ENCODE measurements at regions not wholly inside any gene's neighbourhood (a gene's known extent, or its start where the extent isn't known, plus 50 kb on each side); places are given as distances from the start of the nearest gene placed in this dataset.
"Not testable (repeated sequence)": the region's sequence is repeated elsewhere in the genome, so short reads cannot be mapped to it uniquely, and the experiment has no call there.

GRCh38 chr10:108090476-108091215 lies 926.1 kb upstream of the SORCS1 start:
- no peak for DNase-seq (ENCODE audit: low read depth)

DNA sequence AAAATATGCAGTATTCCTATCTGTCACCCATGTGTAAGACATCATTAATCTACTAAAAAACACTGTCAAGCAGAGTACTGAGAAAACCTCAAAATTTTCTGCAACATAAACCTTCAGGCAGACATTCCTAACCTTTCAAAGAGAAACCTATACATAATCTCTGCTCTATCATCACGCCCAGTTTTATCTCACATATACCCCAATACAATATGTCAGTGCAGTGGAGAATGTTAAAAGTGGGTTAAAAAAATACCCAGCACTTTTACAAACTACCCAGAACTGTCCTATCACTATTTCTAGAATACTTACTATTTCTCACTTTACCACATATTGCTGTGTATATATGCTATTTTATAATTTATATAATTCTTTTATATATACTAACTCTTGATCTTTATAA lies 922.0 kb upstream of the SORCS1 start:
- DNase-seq (ENCODE audit: low read depth) = no peak

DNA sequence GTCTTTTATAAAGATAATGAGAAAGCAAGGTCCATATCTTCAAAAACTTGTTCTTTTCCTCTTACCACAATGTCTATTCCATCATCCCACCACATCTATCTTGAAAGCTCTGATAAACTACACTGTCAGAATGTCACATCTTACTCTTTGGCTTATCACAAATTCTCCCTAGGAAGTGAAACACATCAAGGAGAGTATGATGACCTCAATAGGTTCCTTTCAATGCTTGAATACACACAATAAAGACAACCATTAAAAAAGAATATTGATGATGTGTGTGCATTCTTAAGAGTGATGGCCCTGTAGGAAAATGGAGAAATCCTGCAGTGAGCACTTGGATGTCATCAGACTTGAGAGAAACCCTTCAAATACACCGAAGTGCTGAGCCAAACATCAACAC lies 918.1 kb upstream of the SORCS1 start:
- no peak for DNase-seq (ENCODE audit: low read depth)

GRCh38 chr10:108078263-108078662 lies 913.8 kb upstream of the SORCS1 start:
- no peak for DNase-seq (ENCODE audit: low read depth)

GRCh38 chr10:108072466-108072865 lies 908.0 kb upstream of the SORCS1 start:
- no peak for DNase-seq (ENCODE audit: low read depth)

- no peak for DNase-seq (ENCODE audit: low read depth)
Observed at GRCh38 chr10:108070789-108071188, 906.3 kb upstream of the SORCS1 start.

- DNase-seq (ENCODE audit: low read depth) = no peak
Observed at GRCh38 chr10:108069096-108069495, 904.6 kb upstream of the SORCS1 start.

GRCh38 chr10:108064746-108065260 lies 900.3 kb upstream of the SORCS1 start:
- no peak for DNase-seq (ENCODE audit: low read depth)

GRCh38 chr10:108060246-108060645 lies 895.7 kb upstream of the SORCS1 start:
- DNase-seq (ENCODE audit: low read depth) = no peak

GRCh38 chr10:108055506-108055905 lies 891.0 kb upstream of the SORCS1 start:
- no peak for DNase-seq (ENCODE audit: low read depth)

DNA sequence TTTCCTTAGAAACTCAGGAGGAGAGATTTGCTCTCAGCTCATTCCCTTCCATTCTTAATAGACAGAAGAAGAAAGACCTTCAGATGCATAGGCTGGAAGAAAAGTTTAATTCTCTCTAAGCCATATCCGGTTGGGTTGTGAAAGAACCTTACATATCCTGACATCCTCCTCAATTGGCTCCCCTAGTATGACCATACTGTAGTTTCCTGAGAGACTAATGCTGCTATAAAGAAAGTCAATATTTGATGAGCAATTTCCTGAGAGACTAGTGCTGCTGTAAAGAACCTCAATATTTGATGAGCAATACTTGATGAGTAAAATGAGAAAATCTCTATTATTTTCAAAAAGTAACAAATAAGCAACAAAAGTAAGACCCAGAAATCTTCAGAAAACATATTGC lies 888.5 kb upstream of the SORCS1 start:
- no peak for DNase-seq (ENCODE audit: low read depth)

DNA sequence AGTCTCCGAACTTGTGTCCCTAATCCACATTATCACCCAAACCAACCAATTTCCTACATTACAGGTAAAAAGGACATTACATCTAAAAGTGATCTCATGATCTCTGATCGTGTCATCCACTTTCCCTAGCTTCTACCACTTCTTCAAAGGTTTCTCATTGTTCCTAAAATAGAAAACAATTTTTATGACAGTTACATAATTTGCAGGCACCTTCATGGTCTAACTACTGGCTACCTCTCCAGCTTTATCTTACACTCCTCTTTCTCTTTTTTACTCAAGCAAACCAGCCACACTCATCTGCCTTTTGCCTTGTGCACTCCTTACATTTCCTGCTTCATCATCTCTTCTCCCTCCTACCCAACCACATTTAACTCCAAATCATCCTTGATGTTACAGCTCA lies 886.7 kb upstream of the SORCS1 start:
- DNase-seq (ENCODE audit: low read depth) = no peak

DNA sequence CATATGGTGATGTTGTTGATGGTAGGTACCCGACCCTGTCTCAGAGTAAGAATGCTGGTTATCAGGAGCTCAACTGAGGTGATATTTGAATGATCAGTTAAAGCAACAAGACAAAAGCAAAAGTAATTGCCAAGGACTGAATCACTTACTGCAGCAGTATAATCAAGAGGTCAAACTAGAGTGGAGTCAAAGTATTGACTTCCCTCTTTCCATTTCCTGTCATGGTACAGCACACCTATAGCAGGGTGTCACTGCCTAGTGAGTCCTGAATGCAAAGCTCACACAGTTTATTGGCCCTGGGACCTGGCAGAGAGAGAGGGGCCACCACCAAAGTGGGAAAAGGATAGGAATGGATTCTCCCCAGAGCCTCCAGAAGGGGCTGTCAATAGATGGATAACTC lies 886.1 kb upstream of the SORCS1 start:
- no peak for DNase-seq (ENCODE audit: low read depth)

GRCh38 chr10:108049668-108050067 lies 885.2 kb upstream of the SORCS1 start:
- DNase-seq (ENCODE audit: low read depth) = no peak

- DNase-seq (ENCODE audit: low read depth) = no peak
Observed at GRCh38 chr10:108048898-108049297, 884.4 kb upstream of the SORCS1 start.

DNA sequence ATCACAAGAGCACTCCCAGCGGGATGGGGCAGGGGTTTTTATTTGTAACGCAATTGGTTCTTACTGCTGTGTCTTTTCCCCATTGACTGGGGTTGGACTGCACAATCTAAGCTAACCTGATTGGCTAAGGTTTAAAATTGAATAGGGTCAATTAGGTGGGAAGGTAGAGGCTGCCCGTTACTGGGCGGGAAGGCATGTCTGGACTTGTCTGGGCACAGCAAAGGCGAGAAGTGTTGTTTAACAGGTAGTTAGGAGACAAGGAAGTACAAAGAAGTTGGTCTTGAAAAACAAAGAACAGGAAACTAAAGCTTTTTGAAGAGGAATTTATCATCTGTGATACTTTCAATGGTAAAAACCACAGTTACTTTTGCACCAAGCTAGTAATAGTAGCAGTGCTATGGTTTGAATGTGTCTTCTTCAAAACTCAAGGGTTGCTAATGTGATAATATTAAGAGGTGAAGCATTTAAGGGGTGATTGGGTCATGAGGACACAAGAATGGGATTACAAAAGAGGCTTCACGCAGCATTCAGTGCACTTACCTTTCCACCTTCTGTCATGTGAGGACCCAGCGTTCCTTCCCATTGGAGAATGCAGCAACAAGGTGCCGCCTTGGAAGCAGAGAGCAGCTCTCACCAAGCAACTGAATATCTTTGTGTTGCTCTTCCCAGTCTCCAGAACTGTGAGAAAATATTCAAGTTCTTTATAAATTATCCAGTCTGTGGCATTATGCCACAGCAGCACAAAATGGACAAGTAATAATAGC lies 875.5 kb upstream of the SORCS1 start:
- no peak for DNase-seq (ENCODE audit: low read depth)

DNA sequence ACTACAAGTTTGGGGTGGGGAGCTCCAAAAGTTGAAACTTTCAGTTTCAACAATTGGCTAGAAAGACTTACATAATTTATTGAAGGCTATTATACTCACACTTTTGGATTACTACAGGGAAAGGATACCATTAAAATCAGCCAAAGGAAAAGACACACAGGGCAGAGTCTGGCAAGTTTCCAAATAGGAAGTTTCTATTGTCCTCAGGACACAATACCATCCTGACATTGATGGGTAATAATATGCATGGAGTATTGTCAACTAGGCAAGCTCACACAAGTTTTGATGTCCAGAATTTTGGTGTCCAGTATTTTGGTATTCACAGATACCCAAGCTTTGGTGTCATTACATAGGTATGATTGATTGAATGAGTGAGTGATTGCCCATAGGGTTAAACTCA lies 872.6 kb upstream of the SORCS1 start:
- DNase-seq (ENCODE audit: low read depth) = no peak

DNA sequence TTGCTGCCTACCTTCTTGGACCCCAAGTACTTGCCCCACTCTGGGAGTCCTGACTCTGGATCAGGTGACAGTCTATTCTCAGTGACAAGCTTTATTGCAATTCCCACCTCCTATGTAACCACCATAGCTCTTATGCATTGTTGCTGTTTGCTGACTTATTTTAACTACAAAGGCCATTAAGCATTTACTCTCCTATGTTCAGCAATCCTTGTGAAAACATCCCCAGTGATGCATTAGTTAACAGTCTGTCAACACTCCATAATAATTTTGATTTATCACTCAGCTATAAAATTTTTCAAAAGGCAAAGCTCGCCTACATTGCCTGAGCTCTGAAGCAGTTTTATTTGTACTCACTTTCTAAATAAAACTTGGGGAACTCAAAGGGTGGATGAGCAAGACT lies 871.8 kb upstream of the SORCS1 start:
- DNase-seq (ENCODE audit: low read depth) = no peak

DNA sequence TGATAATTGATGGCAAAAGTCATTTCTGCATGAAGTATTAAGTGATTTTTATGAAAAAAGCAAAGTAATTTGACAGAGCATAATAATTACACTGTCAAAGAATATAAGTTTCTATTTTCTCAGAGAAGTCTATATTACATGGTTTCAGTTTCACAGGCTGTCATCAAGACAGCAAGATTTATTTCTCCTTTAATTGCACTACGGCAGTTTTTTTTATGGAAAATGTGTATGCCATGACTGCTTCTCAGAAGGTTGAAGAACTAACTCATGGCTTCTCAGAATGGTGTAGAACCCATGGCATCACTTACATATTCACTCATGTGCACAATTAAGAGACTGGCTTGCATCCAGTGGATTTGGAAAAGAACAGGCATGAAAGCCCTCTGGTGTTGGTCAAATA lies 870.3 kb upstream of the SORCS1 start:
- DNase-seq (ENCODE audit: low read depth) = no peak

DNA sequence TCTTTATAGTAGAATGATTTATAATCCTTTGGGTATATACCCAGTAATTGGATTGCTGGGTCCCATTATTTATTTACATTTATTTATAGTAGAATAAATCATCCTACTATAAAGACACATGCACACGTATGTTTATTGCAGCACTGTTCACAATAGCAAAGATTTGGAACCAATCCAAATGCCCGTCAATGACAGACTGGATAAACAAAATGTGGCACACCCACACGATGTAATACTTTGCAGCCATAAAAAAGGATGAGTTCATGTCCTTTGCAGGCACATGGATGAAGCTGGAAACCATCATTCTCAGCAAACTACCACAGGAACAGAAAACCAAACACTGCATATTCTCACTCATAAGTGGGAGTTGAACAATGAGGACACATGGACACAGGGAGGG lies 869.0 kb upstream of the SORCS1 start:
- DNase-seq (ENCODE audit: low read depth) = not testable (repeated sequence)

GRCh38 chr10:108031505-108031904 lies 867.0 kb upstream of the SORCS1 start:
- DNase-seq (ENCODE audit: low read depth) = no peak

GRCh38 chr10:108014902-108015177 lies 850.3 kb upstream of the SORCS1 start:
- DNase-seq (ENCODE audit: low read depth) = no peak

DNA sequence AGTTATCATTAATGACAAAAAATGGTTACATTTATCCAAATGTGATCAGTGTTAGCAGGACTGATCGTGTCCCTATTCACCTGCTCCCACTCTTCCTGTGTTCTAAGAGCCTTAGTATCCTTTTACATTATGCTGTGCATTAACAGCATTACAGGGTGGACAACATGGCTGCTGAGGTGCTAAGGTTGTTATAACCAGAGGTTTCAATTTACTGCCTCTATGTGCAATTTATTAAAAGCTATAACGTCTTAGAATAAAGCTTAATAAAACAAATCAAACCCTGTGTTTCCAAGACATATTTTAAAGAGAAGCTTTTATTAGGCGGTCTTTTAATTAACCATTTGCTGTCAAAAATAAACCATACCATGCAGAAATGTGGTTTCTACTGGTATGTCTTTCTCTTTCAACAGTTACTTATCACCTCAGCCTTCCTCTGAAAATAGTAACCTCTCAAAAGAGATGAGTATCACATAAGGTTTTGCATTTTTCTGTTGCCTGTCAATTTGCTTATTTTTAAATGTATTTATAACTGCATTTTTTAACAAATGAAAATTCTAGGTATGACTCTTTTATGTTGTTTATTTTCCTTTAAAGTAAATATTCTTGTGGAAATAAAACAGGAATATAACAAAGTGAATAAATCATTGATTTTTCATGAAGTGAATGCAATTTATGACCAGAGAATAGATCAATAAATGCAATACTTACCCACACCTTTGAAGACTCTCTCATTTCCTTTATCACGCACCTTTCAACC lies 849.8 kb upstream of the SORCS1 start:
- DNase-seq (ENCODE audit: low read depth) = no peak

All from GM04503 (cell line).